ENCODE measurements at regions not wholly inside any gene's neighbourhood (a gene's known extent, or its start where the extent isn't known, plus 50 kb on each side); places are given as distances from the start of the nearest gene placed in this dataset.
"Not testable (repeated sequence)": the region's sequence is repeated elsewhere in the genome, so short reads cannot be mapped to it uniquely, and the experiment has no call there.

- no peak overlapping the region for H3K4me3 Mint-ChIP-seq
- no peaks in the 10 kb centered on the region for H3K27me3 ChIP-seq (ENCODE audit: insufficient read depth)
- H3K4me1 ChIP-seq (ENCODE audit: insufficient read depth): no peaks in the 10 kb centered on the region
- no peaks in the 10 kb centered on the region for H3F3A ChIP-seq (replicated peaks; ENCODE audit: low read depth)
- H3K36me3 Mint-ChIP-seq (ENCODE audit: low read depth): no peaks in the 10 kb centered on the region
- H3K79me2 ChIP-seq (replicated peaks; ENCODE audit: insufficient read depth): no peaks in the 10 kb centered on the region
- H3K36me3 ChIP-seq (ENCODE audit: insufficient read depth): no peaks in the 10 kb centered on the region
- no peaks in the 10 kb centered on the region for H3K27me3 Mint-ChIP-seq (ENCODE audit: insufficient read depth, low read depth, poor library complexity)
- H2AFZ ChIP-seq: no peak overlapping the region
- no peak for ATAC-seq
- peaks cover 6% of the 10 kb centered on the region; the same call in 2 of the 3 replicates for H3K4me1 Mint-ChIP-seq
- TF ChIP-seq ETS1 (IDR thresholded peaks at IDR 0.05) (no peak), REST (IDR thresholded peaks at IDR 0.05; ENCODE audit: unreplicated experiment) (no peak)
- H3K4me3 ChIP-seq: no peak overlapping the region
- DNase-seq (ENCODE audit: low spot score): no peak
- H3K27ac ChIP-seq (ENCODE audit: low read depth): no peak overlapping the region
- no peak overlapping the region for H3K4me2 ChIP-seq
- no peaks in the 10 kb centered on the region for H3K9me3 Mint-ChIP-seq
- no peaks in the 10 kb centered on the region for H4K20me1 ChIP-seq (replicated peaks; ENCODE audit: insufficient read depth)
- H3K27ac Mint-ChIP-seq: no peak overlapping the region
- peaks cover 6% of the 10 kb centered on the region; the same call in 1 of the 2 replicates for H3K9me2 ChIP-seq (ENCODE audit: insufficient read depth)
These were observed 164.1 kb upstream of the EEA1 start for GRCh38 chr12:93093243-93093642.

DNA sequence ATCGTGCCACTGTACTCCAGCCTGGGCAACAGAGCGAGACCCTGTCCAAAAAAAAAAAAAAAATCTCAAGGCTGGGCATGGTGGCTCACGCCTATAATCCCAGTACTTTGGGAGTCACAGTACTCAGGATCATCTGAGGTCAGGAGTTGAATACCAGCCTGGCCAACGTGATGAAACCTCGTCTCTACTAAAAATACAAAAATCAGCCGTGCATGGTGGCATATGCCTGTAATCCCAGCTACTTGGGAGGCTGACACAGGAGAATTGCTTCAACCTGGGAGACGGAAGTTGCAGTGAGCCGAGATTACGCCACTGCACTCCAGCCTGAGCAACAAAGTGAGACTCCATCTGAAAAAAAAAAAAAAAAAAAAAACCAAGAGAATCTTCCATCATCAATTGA, 165.1 kb upstream of the EEA1 start:
- H3K4me3 ChIP-seq; H3K4me1 ChIP-seq (ENCODE audit: insufficient read depth); H3F3A ChIP-seq (replicated peaks; ENCODE audit: low read depth); DNase-seq (ENCODE audit: low spot score); H3K4me2 ChIP-seq; H3K36me3 Mint-ChIP-seq (ENCODE audit: low read depth); H2AFZ ChIP-seq; H4K20me1 ChIP-seq (replicated peaks; ENCODE audit: insufficient read depth); H3K27me3 ChIP-seq (ENCODE audit: insufficient read depth); H3K79me2 ChIP-seq (replicated peaks; ENCODE audit: insufficient read depth); H3K4me3 Mint-ChIP-seq; H3K9me3 Mint-ChIP-seq; H3K4me1 Mint-ChIP-seq; H3K27me3 Mint-ChIP-seq (ENCODE audit: insufficient read depth, low read depth, poor library complexity); ATAC-seq; H3K27ac ChIP-seq (ENCODE audit: low read depth); H3K36me3 ChIP-seq (ENCODE audit: insufficient read depth); H3K27ac Mint-ChIP-seq: not testable (repeated sequence)
- H3K9me2 ChIP-seq (ENCODE audit: insufficient read depth): peaks cover 15% of the 10 kb centered on the region

GRCh38 chr12:93094988-93095737, 166.1 kb upstream of the EEA1 start:
- H3K9me2 ChIP-seq (ENCODE audit: insufficient read depth): peaks cover 11% of the 10 kb centered on the region
- H2AFZ ChIP-seq: peak overlapping the region; percentile 52
- Mint-ChIP-seq H3K27ac (no peak overlapping the region), H3K36me3 (ENCODE audit: low read depth) (no peaks in the 10 kb centered on the region), H3K4me3 (no peak overlapping the region), H3K27me3 (ENCODE audit: insufficient read depth, low read depth, poor library complexity) (no peaks in the 10 kb centered on the region), H3K4me1 (no peaks in the 10 kb centered on the region), H3K9me3 (no peaks in the 10 kb centered on the region)
- no peaks in the 10 kb centered on the region for H3K27me3 ChIP-seq (ENCODE audit: insufficient read depth)
- no peaks in the 10 kb centered on the region for H3K79me2 ChIP-seq (replicated peaks; ENCODE audit: insufficient read depth)
- H3K4me1 ChIP-seq (ENCODE audit: insufficient read depth): no peaks in the 10 kb centered on the region
- no peaks in the 10 kb centered on the region for H3F3A ChIP-seq (replicated peaks; ENCODE audit: low read depth)
- H3K4me2 ChIP-seq: no peak overlapping the region
- H4K20me1 ChIP-seq (replicated peaks; ENCODE audit: insufficient read depth): no peaks in the 10 kb centered on the region
- H3K36me3 ChIP-seq (ENCODE audit: insufficient read depth): no peaks in the 10 kb centered on the region
- no peak for ATAC-seq
- no peak overlapping the region for H3K4me3 ChIP-seq
- no peak overlapping the region for H3K27ac ChIP-seq (ENCODE audit: low read depth)
- no peak for DNase-seq (ENCODE audit: low spot score)
- TF ChIP-seq EZH2phosphoT487 (IDR thresholded peaks at IDR 0.05; ENCODE audit: unreplicated experiment) (no peak), NANOG (IDR thresholded peaks at IDR 0.05; ENCODE audit: borderline replicate concordance) (no peak), EZH2 (IDR thresholded peaks at IDR 0.05; ENCODE audit: low read depth, unreplicated experiment) (no peak), CTCF (conservative IDR thresholded peaks at IDR 0.05; ENCODE audit: low read depth in 2 of 2) (no peak), REST (IDR thresholded peaks at IDR 0.05; ENCODE audit: unreplicated experiment) (no peak), POLR2AphosphoS5 (IDR thresholded peaks at IDR 0.05; ENCODE audit: low read depth) (no peak)
